Coronary artery (tissue), 2 donors: ENCODE measurements at regions not wholly inside any gene's neighbourhood (a gene's known extent, or its start where the extent isn't known, plus 50 kb on each side); places are given as distances from the start of the nearest gene placed in this dataset.

Experiments used
- DNase-seq: peaks from one replicate; pipeline ENCODE4 v3.0.0-alpha.2; 2017; ENCODE audit warnings: low spot score
- H3K27ac ChIP-seq, 2 donors: fragments of 200-600 bp; sonication (generic); one replicate each; pipeline ENCODE4 v1.5.1; 2016 to 2019
- H3K4me3 ChIP-seq: fragments of 200-600 bp; sonication (generic); 2 replicates; pipeline ENCODE4 v1.5.1; 2016; ENCODE audit warnings: mild to moderate bottlenecking, moderate library complexity
- TF ChIP-seq, protein P1 (sequence below): fragments of 200-600 bp; sonication (generic); IDR thresholded peaks from one replicate; pipeline ENCODE4 v1.5.1; 2019; ENCODE audit warnings: antibody characterized with exemption

DNA sequence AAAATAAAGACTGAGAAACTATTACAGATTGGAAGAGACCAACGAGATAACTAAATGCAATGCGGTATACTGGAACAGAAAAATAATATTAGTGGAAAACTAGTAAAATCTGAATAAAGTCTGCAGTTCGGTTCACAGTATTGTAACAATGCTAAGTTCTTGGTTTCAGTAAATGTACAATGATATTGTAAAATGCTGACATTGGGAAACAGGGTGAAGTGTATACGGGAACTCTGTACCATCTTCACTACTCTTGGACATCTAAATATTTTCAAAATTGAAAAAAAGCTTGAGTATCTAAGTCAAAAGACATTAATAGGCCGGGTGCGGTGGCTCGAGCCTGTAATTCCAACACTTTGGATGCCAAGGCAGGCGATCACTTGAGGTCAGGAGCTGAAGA, 120.9 kb upstream of the KCNMB2 start:
- TF ChIP-seq, protein P1, sequence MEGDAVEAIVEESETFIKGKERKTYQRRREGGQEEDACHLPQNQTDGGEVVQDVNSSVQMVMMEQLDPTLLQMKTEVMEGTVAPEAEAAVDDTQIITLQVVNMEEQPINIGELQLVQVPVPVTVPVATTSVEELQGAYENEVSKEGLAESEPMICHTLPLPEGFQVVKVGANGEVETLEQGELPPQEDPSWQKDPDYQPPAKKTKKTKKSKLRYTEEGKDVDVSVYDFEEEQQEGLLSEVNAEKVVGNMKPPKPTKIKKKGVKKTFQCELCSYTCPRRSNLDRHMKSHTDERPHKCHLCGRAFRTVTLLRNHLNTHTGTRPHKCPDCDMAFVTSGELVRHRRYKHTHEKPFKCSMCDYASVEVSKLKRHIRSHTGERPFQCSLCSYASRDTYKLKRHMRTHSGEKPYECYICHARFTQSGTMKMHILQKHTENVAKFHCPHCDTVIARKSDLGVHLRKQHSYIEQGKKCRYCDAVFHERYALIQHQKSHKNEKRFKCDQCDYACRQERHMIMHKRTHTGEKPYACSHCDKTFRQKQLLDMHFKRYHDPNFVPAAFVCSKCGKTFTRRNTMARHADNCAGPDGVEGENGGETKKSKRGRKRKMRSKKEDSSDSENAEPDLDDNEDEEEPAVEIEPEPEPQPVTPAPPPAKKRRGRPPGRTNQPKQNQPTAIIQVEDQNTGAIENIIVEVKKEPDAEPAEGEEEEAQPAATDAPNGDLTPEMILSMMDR = no peak

DNA sequence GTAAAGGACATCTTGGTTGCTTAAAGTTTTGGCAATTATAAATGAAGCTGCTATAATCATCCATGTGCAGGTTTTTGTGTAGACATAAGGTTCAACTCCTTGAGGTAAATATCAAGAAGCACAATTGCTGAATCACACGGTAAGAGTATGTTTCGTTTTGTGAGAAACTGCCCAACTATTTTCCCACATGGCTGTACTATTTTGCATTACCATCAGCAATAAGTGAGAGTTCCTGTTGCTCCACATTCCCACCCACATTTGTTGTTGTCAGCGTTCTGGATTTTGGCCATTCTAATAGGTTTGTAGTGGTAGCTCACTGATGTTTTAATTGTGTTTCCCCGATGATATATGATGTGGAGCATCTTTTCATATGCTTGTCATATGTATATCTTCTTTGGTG, 118.5 kb upstream of the KCNMB2 start:
- no peak overlapping the region for H3K4me3 ChIP-seq
- H3K27ac ChIP-seq = no peak overlapping the region
- TF ChIP-seq, protein P1 = no peak
- no peak for DNase-seq

More for the DNA sequence above, 120.9 kb upstream of the KCNMB2 start:
- no peak overlapping the region for H3K4me3 ChIP-seq
- no peak for DNase-seq
- H3K27ac ChIP-seq = no peak overlapping the region

DNA sequence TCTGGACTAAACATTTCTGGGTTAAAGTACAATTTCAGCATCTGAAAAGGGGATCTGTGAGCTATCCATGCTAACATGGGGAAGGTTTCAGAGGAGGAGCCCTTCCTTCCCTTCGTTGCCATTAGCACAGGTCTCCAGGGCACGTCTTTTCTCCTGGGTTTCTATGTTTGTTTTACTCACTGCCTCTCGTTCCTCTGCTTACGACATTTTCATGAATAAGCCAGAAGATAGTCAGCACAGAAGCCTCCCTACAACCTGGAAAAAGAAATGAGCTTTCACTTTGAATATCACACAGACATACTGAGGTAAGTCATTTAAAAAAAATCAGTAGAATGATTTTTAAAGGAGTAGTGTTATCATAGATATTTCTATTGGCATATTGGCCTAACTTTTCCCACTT, 117.2 kb upstream of the KCNMB2 start:
- no peak for DNase-seq
- Histone ChIP-seq H3K27ac (no peak overlapping the region), H3K4me3 (no peak overlapping the region)
- TF ChIP-seq, protein P1 = no peak

DNA sequence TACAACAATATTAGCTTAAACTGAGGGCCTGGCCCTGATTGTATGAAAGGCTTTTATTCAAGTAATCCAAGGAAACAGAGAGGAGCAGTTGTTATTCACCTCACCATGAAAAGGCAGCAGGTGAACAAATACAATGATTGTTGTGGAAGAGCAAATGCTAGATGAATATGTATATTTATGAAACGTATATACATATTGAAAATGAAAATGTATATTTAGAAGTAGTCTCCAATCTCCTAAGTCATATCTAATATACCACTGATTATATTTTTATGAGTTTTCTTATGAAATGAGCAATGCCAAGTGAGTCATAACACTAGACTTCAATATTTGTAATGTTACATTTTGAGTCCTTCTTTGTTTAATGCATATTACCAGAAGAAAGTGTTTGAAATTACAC, 116.2 kb upstream of the KCNMB2 start:
- Histone ChIP-seq H3K27ac (no peak overlapping the region), H3K4me3 (no peak overlapping the region)
- TF ChIP-seq, protein P1 = no peak
- no peak for DNase-seq

DNA sequence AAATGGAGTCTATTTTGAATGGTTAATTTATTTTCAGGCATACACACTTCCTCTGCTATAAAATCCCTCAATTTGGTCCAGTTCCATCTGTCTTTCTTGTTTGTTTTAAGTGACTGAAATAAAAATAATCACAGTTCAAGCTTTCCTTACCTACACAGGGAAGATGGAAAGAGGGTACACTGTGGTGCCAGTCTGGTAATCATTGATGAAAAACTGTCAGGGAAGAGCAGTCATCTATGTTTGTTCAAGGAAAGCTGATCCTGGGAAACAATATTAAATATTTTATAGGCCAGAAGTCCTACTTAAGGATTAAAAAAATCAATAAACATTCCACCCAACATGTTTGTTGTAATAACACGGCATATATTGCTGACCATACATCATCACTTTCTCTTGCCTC, 115.2 kb upstream of the KCNMB2 start:
- Histone ChIP-seq H3K27ac (no peak overlapping the region), H3K4me3 (no peak overlapping the region)
- TF ChIP-seq, protein P1 = no peak
- DNase-seq = no peak

DNA sequence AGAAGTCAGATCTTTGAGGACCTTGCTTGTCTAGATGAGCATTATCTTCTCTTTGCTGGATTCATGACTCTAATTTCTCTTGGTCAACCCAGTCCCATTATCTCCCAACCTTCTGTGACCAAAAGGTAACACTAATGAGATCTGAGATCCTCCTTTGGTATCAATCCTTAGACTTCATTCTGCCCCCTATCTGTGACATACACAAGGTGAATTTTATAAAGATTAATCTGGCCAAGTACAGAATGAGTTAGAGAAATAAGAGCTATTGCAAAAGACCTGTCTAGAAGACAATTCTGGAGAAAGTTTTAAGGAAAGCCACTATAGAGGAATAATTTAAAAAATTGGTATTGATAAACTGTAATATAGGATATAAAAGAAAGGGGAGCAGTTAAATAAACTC, 113.8 kb upstream of the KCNMB2 start:
- TF ChIP-seq, protein P1 = no peak
- DNase-seq = no peak
- H3K4me3 ChIP-seq = no peak overlapping the region
- H3K27ac ChIP-seq = no peak overlapping the region

DNA sequence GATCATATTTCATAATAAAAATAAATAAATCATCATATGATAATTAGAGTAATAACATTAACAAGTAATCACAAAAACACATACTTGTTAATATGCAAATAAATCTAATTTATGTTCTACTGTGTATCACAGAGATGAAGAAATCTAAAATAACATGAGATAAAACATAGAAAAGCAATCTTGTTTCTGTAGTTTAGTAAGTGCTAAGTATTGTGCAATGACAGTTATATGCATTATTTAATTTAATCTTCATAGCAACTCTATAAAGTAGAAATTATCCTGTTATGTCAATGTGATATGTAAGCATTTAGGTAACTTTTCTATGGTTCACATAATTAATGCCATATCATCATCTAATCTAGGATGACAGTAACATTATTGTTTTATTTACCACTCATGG, 108.2 kb upstream of the KCNMB2 start:
- Histone ChIP-seq H3K4me3 (no peak overlapping the region), H3K27ac (no peak overlapping the region)
- TF ChIP-seq, protein P1 = no peak
- no peak for DNase-seq
